Gastroesophageal sphincter (tissue), 3 donors: ENCODE measurements at regions not wholly inside any gene's neighbourhood (a gene's known extent, or its start where the extent isn't known, plus 50 kb on each side); places are given as distances from the start of the nearest gene placed in this dataset.

Experiments used
- EP300 ChIP-seq: sonication (generic); formaldehyde crosslinking; IDR thresholded peaks from one replicate; pipeline ENCODE4 v1.6.1; 2017; ENCODE audit warnings: antibody characterized with exemption, mild to moderate bottlenecking
- POLR2A ChIP-seq, 2 donors: fragments of 450-650 bp; IDR thresholded peaks; one replicate each; pipeline ENCODE4 v1.6.1; 2017; ENCODE audit warnings: antibody characterized with exemption in 2 of 2, mild to moderate bottlenecking in 2 of 2, moderate library complexity in 1 of 2
- POLR2AphosphoS5 ChIP-seq: sonication (generic); formaldehyde crosslinking; IDR thresholded peaks from one replicate; pipeline ENCODE4 v1.6.1; 2017; ENCODE audit warnings: antibody characterized with exemption
- TF ChIP-seq, protein P1 (sequence below), 4 experiments: fragments of 200-600 bp in 2 of 4; fragments of 450-650 bp in 2 of 4; sonication (generic) in 1 of 4; IDR thresholded peaks; one replicate each; pipeline ENCODE4 v1.5.1; 2017 to 2019; ENCODE audit warnings: antibody characterized with exemption in 4 of 4, mild to moderate bottlenecking in 2 of 4, moderate library complexity in 2 of 4

DNA sequence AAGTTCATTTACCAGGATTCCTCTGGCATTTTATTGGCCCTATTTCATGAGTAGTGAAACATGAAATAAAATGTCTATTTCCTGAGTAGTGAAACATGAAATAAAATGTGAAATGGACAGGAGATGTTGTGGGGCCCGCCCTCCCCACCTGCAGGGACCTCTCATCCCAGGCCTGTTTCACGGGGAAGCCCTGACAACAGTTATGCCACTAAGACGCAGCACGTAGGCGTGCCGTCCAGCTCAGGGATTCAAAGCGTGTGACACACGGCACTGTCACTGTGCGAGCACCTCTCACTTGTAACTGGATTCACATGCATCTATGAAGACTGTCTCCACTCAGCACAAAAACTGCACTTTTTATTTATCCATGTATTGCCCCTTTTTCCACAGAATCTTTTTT, 83.4 kb upstream of the SNTG2 start:
- TF ChIP-seq, protein P1, sequence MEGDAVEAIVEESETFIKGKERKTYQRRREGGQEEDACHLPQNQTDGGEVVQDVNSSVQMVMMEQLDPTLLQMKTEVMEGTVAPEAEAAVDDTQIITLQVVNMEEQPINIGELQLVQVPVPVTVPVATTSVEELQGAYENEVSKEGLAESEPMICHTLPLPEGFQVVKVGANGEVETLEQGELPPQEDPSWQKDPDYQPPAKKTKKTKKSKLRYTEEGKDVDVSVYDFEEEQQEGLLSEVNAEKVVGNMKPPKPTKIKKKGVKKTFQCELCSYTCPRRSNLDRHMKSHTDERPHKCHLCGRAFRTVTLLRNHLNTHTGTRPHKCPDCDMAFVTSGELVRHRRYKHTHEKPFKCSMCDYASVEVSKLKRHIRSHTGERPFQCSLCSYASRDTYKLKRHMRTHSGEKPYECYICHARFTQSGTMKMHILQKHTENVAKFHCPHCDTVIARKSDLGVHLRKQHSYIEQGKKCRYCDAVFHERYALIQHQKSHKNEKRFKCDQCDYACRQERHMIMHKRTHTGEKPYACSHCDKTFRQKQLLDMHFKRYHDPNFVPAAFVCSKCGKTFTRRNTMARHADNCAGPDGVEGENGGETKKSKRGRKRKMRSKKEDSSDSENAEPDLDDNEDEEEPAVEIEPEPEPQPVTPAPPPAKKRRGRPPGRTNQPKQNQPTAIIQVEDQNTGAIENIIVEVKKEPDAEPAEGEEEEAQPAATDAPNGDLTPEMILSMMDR (IDR thresholded peaks at IDR 0.05), result no peak
- TF ChIP-seq POLR2A (IDR thresholded peaks at IDR 0.05) (no peak), POLR2AphosphoS5 (no peak), EP300 (no peak)
